Activated naive CD4-positive, alpha-beta T cell treated with anti-CD3 and anti-CD28 coated beads, Interleukin-2, amount 50 U/mL, for 24 hours (primary cell): ENCODE measurements at regions not wholly inside any gene's neighbourhood (a gene's known extent, or its start where the extent isn't known, plus 50 kb on each side); places are given as distances from the start of the nearest gene placed in this dataset.
"Not testable (repeated sequence)": the region's sequence is repeated elsewhere in the genome, so short reads cannot be mapped to it uniquely, and the experiment has no call there.

ENCODE experiments used
- H3K27ac Mint-ChIP-seq: one replicate; pipeline ENCODE4 v1.8.0; 2021; ENCODE audit warnings: mild to moderate bottlenecking, mixed read lengths
- H3K27me3 Mint-ChIP-seq: one replicate; pipeline ENCODE4 v1.8.0; 2021; ENCODE audit warnings: mixed read lengths
- H3K36me3 Mint-ChIP-seq: one replicate; pipeline ENCODE4 v1.8.0; 2021; ENCODE audit warnings: mixed read lengths
- H3K4me1 Mint-ChIP-seq: one replicate; pipeline ENCODE4 v1.8.0; 2021; ENCODE audit warnings: mixed read lengths
- H3K4me3 Mint-ChIP-seq: one replicate; pipeline ENCODE4 v1.8.0; 2021; ENCODE audit warnings: mild to moderate bottlenecking, mixed read lengths
- H3K9me3 Mint-ChIP-seq: one replicate; pipeline ENCODE4 v1.8.0; 2021; ENCODE audit warnings: mixed read lengths

DNA sequence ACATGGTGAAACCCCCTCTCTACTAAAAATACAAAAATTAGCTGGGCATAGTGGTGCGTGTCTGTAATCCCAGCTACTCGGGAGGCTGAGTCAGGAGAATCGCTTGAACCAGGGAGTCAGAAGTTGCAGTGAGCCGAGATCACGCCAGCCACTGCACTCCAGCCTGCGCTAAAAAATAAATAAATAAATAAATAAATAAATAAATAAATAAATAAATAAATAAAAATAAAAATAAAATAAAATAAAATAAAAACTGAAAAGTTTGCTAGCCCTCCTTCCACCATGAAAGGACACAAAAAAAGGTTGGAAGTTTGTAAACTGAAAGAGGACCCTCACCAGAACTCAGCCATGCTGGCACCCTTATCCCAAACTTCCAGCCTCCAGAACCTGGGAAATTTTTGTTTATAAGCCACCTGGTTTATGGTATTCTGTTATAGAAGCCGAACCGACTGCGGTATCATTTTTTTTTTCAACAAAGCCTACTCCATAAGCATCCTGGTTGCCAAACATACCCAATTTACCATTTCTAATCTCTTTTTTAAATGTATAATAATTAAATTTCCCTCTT lies 448.2 kb downstream of the SEMA3D start:
- Mint-ChIP-seq H3K27ac (no peak overlapping the region), H3K4me3 (no peak overlapping the region), H3K36me3 (no peaks in the 10 kb centered on the region), H3K9me3 (no peaks in the 10 kb centered on the region), H3K4me1 (no peaks in the 10 kb centered on the region), H3K27me3 (no peaks in the 10 kb centered on the region)

DNA sequence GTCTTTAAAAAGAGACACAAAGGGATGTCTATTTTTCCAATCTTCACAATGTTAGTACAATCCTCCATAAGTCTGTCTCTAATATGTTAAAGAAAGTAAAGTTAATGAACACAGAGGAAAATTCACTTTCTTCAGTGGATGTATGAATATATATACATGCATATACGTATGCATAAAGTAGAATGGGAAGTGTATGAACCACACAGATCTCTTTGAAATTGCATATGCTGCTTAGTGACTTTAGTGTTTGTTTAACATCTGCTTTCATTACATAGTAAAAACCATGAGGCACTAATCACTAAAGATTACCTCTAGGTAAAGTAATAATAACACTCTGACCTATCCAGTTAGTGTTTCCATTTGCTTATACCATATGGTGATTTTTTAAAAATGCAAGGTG lies 451.2 kb downstream of the SEMA3D start:
- no peaks in the 10 kb centered on the region for H3K36me3 Mint-ChIP-seq
- H3K4me3 Mint-ChIP-seq: no peak overlapping the region
- no peak overlapping the region for H3K27ac Mint-ChIP-seq

DNA sequence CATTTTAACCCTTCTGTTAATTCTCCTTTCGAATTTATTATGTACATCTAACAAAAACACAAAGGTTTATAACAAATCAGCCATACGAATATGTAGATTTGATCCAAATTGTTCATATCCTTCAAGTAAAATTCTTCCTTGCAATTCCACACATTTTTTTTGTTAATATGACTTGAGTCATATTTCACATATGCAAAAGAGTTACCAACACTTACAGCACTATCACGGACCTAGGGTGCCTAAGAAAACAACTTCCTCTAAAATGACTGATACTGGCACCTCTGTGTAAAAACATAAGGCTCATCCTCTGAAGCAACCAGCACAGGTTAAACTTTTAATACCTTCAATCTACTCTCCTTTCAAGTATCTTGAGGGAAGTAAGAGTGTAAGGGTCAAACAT lies 451.8 kb downstream of the SEMA3D start:
- Mint-ChIP-seq H3K27ac (no peak overlapping the region), H3K27me3 (no peaks in the 10 kb centered on the region)

More for the DNA sequence above, 451.2 kb downstream of the SEMA3D start:
- no peaks in the 10 kb centered on the region for H3K4me1 Mint-ChIP-seq
- no peaks in the 10 kb centered on the region for H3K9me3 Mint-ChIP-seq
- no peaks in the 10 kb centered on the region for H3K27me3 Mint-ChIP-seq

DNA sequence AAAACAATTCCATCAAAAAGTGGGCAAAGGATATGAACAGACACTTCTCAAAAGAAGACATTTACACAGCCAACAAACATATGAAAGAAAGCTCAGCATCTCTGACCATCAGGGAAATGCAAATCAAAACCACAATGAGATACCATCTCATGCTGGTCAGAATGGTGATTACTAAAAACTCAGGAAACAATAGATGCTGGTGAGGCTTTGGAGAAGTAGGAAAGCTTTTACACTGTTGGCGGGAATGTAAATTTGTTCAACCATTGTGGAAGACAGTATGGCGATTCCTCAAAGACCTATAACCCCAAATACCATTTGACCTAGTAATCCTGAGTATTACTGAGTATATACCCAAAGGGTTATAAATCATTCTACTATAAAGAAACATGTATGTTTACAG lies 452.9 kb downstream of the SEMA3D start:
- not testable (repeated sequence) for H3K27ac Mint-ChIP-seq, H3K9me3 Mint-ChIP-seq, H3K27me3 Mint-ChIP-seq, H3K4me1 Mint-ChIP-seq, H3K36me3 Mint-ChIP-seq, H3K4me3 Mint-ChIP-seq

More for the DNA sequence above, 451.8 kb downstream of the SEMA3D start:
- H3K4me3 Mint-ChIP-seq: no peak overlapping the region
- H3K9me3 Mint-ChIP-seq: no peaks in the 10 kb centered on the region
- H3K36me3 Mint-ChIP-seq: no peaks in the 10 kb centered on the region
- H3K4me1 Mint-ChIP-seq: no peaks in the 10 kb centered on the region

DNA sequence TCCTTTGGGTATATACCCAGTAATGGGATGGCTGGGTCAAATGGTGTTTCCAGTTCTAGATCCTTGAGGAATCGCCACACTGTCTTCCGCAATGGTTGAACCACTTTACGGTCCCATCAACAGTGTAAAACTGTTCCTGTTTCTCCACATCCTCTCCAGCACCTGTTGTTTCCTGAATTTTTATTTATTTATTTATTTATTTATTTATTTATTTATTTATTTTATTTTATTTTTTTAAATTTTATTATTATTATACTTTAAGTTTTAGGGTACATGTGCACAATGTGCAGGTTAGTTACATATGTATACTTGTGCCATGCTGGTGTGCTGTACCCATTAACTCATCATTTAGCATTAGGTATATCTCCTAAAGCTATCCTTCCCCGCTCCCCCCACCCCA lies 456.0 kb downstream of the SEMA3D start:
- H3K4me1 Mint-ChIP-seq, H3K27me3 Mint-ChIP-seq, H3K4me3 Mint-ChIP-seq, H3K36me3 Mint-ChIP-seq, H3K27ac Mint-ChIP-seq, H3K9me3 Mint-ChIP-seq: not testable (repeated sequence)

DNA sequence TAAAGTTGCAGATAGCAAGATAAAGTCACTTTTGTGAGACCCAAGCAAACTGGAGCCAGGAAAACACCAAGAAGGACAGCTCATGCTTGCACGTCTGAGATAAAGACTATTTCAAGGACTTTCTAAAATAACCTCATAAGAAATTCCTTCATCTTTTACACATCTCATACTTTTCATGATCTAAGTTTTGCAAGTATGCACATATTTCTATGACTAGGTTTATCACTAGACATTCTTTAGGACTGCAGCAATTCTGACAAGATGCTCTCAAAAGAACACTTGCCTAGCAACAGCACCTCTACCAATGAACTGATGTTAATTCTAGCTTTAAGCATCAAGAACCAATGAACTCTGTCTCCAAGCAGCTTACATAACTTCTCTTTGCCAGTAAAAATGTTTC lies 457.6 kb downstream of the SEMA3D start:
- Mint-ChIP-seq H3K27ac (no peak overlapping the region), H3K36me3 (no peaks in the 10 kb centered on the region), H3K9me3 (peaks cover 6% of the 10 kb centered on the region), H3K4me3 (no peak overlapping the region), H3K4me1 (no peaks in the 10 kb centered on the region), H3K27me3 (no peaks in the 10 kb centered on the region)

DNA sequence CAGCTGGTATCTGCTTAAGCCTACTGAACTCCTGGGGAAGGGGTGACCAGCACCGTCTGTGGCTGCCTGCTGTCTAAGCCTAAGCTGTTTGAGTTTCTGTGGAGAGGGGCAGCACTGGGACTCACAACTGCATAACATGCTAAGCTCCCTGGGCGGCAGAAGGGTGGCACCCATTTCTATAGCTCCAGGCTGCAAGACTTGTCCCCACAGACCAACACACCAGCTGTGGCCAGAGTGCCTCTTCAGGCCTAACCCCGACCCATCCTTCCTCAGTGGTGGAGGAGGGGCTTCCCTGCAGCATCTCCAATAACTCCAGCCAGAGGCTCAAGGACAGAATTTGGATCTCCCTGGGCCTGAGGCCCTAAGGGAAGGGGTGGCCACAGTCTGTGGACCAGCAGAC lies 464.1 kb downstream of the SEMA3D start:
- Mint-ChIP-seq H3K4me3 (no peak overlapping the region), H3K27me3 (peaks cover 3% of the 10 kb centered on the region), H3K4me1 (no peaks in the 10 kb centered on the region), H3K9me3 (peaks cover 6% of the 10 kb centered on the region), H3K27ac (no peak overlapping the region), H3K36me3 (no peaks in the 10 kb centered on the region)

GRCh38 chr7:84722086-84722485 lies 464.8 kb downstream of the SEMA3D start:
- Mint-ChIP-seq H3K9me3 (peaks cover 6% of the 10 kb centered on the region), H3K4me3 (no peak overlapping the region), H3K36me3 (no peaks in the 10 kb centered on the region), H3K27ac (no peak overlapping the region), H3K4me1 (no peaks in the 10 kb centered on the region), H3K27me3 (peaks cover 3% of the 10 kb centered on the region)

- Mint-ChIP-seq H3K27me3 (peaks cover 3% of the 10 kb centered on the region), H3K4me3 (no peak overlapping the region), H3K36me3 (no peaks in the 10 kb centered on the region), H3K27ac (no peak overlapping the region), H3K4me1 (no peaks in the 10 kb centered on the region), H3K9me3 (no peaks in the 10 kb centered on the region)
These were observed 466.3 kb downstream of the SEMA3D start for GRCh38 chr7:84720456-84721097.

- H3K4me1 Mint-ChIP-seq: no peaks in the 10 kb centered on the region
- no peak overlapping the region for H3K4me3 Mint-ChIP-seq
- no peak overlapping the region for H3K27ac Mint-ChIP-seq
- no peaks in the 10 kb centered on the region for H3K27me3 Mint-ChIP-seq
- no peaks in the 10 kb centered on the region for H3K9me3 Mint-ChIP-seq
- H3K36me3 Mint-ChIP-seq: no peaks in the 10 kb centered on the region
These were observed 472.1 kb downstream of the SEMA3D start for GRCh38 chr7:84714765-84715164.

- Mint-ChIP-seq H3K9me3 (no peaks in the 10 kb centered on the region), H3K27me3 (no peaks in the 10 kb centered on the region), H3K36me3 (no peaks in the 10 kb centered on the region), H3K4me1 (no peaks in the 10 kb centered on the region), H3K4me3 (no peak overlapping the region), H3K27ac (no peak overlapping the region)
These were observed 474.3 kb downstream of the SEMA3D start for GRCh38 chr7:84712374-84713121.

DNA sequence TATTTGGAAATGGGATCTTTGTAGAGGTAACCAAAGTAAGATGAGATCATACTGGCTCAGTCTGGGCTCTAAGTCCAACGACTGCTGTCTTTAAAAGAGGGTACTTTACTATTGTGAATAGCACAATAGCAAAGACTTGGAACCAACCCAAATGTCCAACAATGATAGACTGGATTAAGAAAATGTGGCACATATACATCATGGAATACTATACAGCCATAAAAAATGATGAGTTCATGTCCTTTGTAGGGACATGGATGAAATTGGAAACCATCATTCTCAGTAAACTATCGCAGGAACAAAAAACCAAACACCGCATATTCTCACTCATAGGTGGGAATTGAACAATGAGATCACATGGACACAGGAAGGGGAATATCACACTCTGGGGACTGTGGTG lies 476.3 kb downstream of the SEMA3D start:
- not testable (repeated sequence) for H3K4me1 Mint-ChIP-seq, H3K27me3 Mint-ChIP-seq, H3K4me3 Mint-ChIP-seq, H3K27ac Mint-ChIP-seq, H3K36me3 Mint-ChIP-seq, H3K9me3 Mint-ChIP-seq

DNA sequence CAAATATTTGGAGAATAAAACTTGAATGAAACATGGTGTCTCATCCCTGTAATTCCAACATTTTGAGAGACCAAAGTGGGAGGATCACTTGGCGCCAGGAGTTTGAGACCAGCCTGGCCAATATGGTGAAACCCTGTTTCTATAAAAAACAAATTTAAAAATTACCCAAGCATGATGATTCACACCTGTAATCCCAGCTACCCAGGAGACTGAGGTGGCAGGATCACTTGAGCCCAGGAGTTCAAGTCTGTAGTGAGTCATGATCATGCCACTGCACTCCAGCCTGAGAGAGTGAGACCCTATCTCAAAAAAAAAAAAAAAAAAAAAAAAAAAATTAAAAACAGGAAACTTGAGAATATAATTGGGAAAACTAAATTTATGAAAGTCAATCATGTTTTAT lies 481.1 kb downstream of the SEMA3D start:
- Mint-ChIP-seq H3K4me1 (no peaks in the 10 kb centered on the region), H3K36me3 (no peaks in the 10 kb centered on the region), H3K27ac (no peak overlapping the region), H3K4me3 (no peak overlapping the region), H3K27me3 (no peaks in the 10 kb centered on the region), H3K9me3 (no peaks in the 10 kb centered on the region)

GRCh38 chr7:84705079-84705478 lies 481.8 kb downstream of the SEMA3D start:
- H3K36me3 Mint-ChIP-seq: no peaks in the 10 kb centered on the region
- no peak overlapping the region for H3K4me3 Mint-ChIP-seq
- no peaks in the 10 kb centered on the region for H3K27me3 Mint-ChIP-seq

DNA sequence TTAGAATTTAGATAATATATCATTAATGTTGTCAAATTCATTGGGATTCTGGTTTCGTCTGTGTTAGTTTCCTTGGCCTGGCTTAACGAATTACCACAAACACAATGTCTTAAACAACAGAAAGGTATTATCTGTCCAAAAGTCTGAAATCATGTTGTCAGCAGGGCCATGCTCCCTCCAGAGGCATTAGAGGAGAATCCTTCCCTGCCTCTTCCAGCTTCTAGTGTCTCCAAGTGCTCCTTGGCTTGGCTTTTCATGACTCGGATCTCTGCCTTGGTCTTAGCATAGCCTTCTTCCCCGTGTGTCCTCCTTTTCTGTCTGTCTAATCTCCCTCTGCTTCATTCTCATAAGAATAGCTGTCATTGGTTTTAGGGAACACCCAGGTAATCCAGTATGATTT lies 482.5 kb downstream of the SEMA3D start:
- Mint-ChIP-seq H3K4me3 (no peak overlapping the region), H3K27me3 (no peaks in the 10 kb centered on the region), H3K36me3 (no peaks in the 10 kb centered on the region), H3K9me3 (no peaks in the 10 kb centered on the region), H3K4me1 (no peaks in the 10 kb centered on the region), H3K27ac (no peak overlapping the region)

More at GRCh38 chr7:84705079-84705478, 481.8 kb downstream of the SEMA3D start:
- Mint-ChIP-seq H3K4me1 (no peaks in the 10 kb centered on the region), H3K9me3 (no peaks in the 10 kb centered on the region), H3K27ac (no peak overlapping the region)

GRCh38 chr7:84701524-84702306 lies 485.1 kb downstream of the SEMA3D start:
- Mint-ChIP-seq H3K36me3 (no peaks in the 10 kb centered on the region), H3K27me3 (no peaks in the 10 kb centered on the region), H3K9me3 (no peaks in the 10 kb centered on the region), H3K27ac (no peak overlapping the region), H3K4me1 (no peaks in the 10 kb centered on the region), H3K4me3 (no peak overlapping the region)
